Omental fat pad (tissue), 3 donors: ENCODE measurements at regions not wholly inside any gene's neighbourhood (a gene's known extent, or its start where the extent isn't known, plus 50 kb on each side); places are given as distances from the start of the nearest gene placed in this dataset.

ENCODE experiments used
- ATAC-seq: fragments of 150-250 bp; one replicate; pipeline ENCODE4 v1.9.1; 2016; ENCODE audit warnings: mild to moderate bottlenecking, moderate library complexity; ENCODE audit not compliant: low FRiP score
- DNase-seq: peaks from one replicate; pipeline ENCODE4 v3.0.0-alpha.2; 2019; ENCODE audit warnings: low spot score
- TF ChIP-seq, protein P1 (sequence below), 3 donors: fragments of 450-650 bp; IDR thresholded peaks; one replicate each; pipeline ENCODE4 v1.5.1; 2016 to 2017; ENCODE audit warnings: antibody characterized with exemption in 3 of 3, mild to moderate bottlenecking in 3 of 3, moderate library complexity in 2 of 3

DNA sequence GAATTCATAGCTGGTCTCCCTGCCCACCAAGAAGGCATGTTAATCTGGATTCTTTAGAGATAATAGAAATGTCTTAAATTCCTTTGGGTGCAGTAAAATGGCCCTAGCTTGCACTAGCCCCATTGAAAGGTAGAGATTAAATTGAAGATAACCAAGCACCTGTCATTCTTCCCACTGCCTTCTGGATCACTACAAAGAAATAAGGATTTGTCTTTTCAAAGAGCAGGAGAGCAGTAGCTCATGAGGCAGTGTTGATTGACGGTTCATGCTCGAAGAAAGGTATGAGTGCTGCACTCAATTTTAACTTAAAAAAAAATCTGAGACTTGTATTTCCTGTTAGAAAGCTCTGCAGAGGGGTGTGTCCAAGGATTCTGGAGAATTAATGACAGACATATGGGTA is 74.9 kb upstream of the F3 start:
- TF ChIP-seq, protein P1, sequence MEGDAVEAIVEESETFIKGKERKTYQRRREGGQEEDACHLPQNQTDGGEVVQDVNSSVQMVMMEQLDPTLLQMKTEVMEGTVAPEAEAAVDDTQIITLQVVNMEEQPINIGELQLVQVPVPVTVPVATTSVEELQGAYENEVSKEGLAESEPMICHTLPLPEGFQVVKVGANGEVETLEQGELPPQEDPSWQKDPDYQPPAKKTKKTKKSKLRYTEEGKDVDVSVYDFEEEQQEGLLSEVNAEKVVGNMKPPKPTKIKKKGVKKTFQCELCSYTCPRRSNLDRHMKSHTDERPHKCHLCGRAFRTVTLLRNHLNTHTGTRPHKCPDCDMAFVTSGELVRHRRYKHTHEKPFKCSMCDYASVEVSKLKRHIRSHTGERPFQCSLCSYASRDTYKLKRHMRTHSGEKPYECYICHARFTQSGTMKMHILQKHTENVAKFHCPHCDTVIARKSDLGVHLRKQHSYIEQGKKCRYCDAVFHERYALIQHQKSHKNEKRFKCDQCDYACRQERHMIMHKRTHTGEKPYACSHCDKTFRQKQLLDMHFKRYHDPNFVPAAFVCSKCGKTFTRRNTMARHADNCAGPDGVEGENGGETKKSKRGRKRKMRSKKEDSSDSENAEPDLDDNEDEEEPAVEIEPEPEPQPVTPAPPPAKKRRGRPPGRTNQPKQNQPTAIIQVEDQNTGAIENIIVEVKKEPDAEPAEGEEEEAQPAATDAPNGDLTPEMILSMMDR (IDR thresholded peaks at IDR 0.05), result no peak

DNA sequence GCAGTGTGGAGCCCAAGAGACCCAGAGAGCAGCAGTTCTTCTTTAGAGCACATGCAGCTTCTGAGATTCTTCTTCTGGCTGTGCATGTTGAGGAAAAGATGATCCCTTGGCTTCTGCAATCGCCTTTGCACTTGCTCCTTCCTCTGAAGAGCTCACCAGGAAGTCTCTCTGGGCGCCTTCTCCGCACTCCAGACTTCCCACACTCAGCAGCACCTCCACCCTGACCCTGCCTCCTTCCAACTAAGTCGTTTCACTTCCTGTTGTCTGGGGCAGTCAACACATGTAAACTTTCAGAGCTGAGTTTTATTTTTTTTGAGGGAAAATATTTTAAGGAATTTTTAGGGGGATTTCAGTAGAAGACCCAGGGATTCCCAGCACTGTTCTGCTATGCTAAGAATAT is 73.4 kb upstream of the F3 start:
- DNase-seq (no peak), ATAC-seq (no peak)
- TF ChIP-seq, protein P1 (IDR thresholded peaks at IDR 0.05), result no peak

More for the DNA sequence above, 74.9 kb upstream of the F3 start:
- no peak for ATAC-seq
- DNase-seq, result no peak

DNA sequence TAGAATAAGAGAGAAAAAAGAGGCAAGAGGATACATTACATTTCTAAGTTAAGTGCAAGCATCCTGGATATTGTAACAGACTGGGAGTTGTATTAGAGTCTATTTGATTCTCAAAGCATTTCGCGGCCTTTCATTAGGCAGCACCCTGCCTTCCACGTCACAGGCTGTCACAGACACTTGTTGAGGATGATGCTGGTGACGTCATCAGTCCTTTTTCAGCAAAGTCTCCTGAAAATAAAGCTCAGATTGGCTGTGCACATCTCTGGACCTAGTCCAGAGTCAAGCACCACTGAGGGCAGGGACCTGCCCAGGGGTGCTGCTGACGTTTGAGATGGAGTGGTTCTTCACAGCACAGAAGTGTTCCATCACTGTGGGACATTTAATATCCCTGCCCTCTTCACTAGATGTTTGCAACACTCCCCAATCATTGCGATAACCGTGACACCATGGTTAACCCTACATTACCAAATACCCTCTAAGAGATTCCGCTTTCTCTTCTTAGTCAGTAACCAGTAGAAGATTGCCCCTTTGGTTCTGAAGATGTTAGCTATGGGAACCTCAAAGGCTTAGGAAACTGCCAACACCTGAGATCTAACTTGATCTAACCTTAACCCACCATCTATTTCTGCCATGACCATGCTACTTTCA is 72.7 kb upstream of the F3 start:
- TF ChIP-seq, protein P1 (IDR thresholded peaks at IDR 0.05), result no peak
- DNase-seq (no peak), ATAC-seq (no peak)

DNA sequence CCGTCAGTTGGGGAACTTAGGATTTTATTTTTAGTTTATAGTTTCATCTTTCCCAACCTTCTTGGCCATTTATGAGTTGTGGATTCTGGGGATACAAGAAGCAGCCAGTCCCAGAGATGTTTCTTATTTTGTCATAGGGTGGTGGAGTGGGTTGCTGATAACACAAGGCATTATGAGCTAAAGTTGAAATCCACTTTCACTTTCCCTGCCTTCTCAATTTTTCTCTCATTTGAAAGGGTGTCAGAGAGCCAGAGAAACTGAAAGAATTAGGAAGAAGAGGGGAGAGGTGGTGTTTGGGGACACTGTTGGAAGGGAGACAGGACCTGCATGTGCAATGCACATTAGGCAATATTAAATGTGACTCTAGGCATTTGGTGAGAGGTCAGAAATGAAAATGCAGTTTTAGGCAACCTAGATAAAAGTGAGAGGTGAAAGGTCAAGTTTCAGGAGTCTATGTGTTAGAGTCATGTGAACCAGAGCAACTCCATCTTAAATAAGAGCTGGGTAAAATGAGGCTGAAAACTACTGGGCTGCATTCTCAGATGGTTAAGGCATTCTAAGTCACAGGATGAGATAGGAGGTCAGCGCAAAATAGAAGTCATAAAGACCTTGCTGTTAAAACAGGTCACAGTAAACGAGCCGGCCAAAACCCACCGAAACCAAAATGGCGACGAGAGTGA is 71.1 kb upstream of the F3 start:
- ATAC-seq (no peak), DNase-seq (no peak)
- TF ChIP-seq, protein P1 (IDR thresholded peaks at IDR 0.05), result no peak

DNA sequence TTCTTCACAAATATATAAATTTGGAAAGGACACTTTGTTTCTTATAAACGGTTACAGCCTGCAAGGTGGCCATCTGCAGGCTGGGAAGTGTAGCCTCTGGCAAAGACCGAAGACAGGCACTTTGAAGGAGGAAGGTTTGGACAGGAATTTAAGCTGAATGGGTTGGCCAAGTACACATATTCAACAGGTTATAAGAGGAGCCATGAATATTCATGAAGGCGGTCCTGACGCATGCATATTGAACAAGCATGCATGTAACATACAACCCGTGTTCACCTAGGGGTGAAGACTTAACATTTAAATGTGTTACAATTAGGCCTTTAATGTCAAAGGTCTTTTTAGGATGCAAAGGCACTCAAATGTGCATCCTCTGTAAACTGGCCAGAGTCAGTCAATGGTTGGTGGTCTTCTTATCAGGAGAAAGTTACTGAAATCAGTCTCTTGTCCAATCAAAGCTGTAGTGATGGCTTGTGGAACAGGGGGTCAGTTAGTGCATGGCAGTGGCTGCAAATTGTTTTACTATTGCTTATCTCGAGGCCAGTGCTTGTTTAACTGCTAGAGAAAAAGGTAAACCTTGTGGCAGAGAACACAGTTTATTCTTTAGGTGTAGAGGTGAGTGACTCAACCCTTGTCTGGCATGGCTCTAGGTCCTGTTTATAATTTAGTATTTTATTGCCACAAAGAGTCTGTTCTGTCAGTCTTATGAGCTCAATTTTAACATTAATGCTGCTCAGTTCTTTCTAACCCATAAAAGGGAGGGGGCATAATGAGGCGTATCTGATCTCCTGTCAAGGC is 70.3 kb upstream of the F3 start:
- ATAC-seq (no peak), DNase-seq (no peak)
- TF ChIP-seq, protein P1 (IDR thresholded peaks at IDR 0.05), result no peak

DNA sequence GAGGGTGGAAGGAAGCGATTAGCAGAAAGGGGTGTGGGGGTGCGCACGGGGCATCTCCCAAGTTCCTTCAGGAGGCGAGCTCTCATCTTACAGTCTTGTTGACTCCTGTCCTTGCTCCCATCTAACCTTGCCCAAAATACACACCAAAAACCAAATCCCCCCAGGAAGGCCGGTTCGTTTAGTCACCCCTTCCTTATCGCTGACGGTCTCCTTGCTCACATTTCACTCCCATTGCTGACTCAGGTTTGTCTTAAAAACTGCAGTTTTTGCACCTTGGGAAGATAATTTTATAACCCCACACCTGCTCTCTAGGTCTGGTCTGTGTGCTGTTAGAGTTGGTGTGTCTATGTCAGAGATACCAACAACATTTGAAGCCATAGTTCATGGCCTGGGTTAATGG is 68.1 kb upstream of the F3 start:
- ATAC-seq, result no peak
- TF ChIP-seq, protein P1 (IDR thresholded peaks at IDR 0.05), result no peak
- DNase-seq, result no peak
